B cell (primary cell): ENCODE measurements at regions not wholly inside any gene's neighbourhood (a gene's known extent, or its start where the extent isn't known, plus 50 kb on each side); places are given as distances from the start of the nearest gene placed in this dataset.

ENCODE experiments used
- EZH2 ChIP-seq: IDR thresholded peaks from 2 replicates; pipeline ENCODE4 v1.6.1; 2012; ENCODE audit warnings: borderline replicate concordance, low read depth, mild to moderate bottlenecking, moderate library complexity, low read length; ENCODE audit not compliant: insufficient read depth, poor library complexity, severe bottlenecking
- TF ChIP-seq, protein P1 (sequence below): fragments of 200-600 bp; IDR thresholded peaks from one replicate; pipeline ENCODE4 v1.8.0; 2022; ENCODE audit warnings: antibody characterized with exemption, mild to moderate bottlenecking

DNA sequence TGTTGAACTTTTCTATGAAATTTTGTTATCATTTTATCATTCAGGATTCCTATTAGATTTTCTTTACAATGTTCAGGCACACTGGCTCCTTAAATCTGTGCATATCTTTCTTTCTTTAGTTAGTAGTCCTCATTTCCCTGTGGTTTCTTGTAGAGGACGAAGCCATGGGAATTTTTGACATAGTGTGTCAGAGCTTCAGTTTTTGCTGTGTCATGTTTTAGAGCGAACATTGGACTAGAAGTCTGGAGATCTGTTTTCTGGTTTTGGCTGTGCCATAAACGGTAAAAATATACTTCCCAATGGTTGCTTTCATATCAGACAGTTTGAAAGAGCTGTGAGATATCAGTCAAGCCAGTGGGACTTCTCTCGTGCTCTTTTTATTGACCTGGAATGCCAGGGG lies 105.2 kb downstream of the CHCHD4 start:
- TF ChIP-seq, protein P1, sequence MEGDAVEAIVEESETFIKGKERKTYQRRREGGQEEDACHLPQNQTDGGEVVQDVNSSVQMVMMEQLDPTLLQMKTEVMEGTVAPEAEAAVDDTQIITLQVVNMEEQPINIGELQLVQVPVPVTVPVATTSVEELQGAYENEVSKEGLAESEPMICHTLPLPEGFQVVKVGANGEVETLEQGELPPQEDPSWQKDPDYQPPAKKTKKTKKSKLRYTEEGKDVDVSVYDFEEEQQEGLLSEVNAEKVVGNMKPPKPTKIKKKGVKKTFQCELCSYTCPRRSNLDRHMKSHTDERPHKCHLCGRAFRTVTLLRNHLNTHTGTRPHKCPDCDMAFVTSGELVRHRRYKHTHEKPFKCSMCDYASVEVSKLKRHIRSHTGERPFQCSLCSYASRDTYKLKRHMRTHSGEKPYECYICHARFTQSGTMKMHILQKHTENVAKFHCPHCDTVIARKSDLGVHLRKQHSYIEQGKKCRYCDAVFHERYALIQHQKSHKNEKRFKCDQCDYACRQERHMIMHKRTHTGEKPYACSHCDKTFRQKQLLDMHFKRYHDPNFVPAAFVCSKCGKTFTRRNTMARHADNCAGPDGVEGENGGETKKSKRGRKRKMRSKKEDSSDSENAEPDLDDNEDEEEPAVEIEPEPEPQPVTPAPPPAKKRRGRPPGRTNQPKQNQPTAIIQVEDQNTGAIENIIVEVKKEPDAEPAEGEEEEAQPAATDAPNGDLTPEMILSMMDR, result no peak
- no peak for TF ChIP-seq EZH2
